GM12892 (cell line): ENCODE measurements at regions not wholly inside any gene's neighbourhood (a gene's known extent, or its start where the extent isn't known, plus 50 kb on each side); places are given as distances from the start of the nearest gene placed in this dataset.

ENCODE experiments used
- POLR2AphosphoS5 ChIP-seq: IDR thresholded peaks from 2 replicates; pipeline ENCODE4 v1.6.1; 2011; ENCODE audit warnings: low read depth, low read length, control low read depth
- TAF1 ChIP-seq: IDR thresholded peaks from 2 replicates; pipeline ENCODE4 v1.6.1; 2011; ENCODE audit warnings: low read depth, mild to moderate bottlenecking, control low read depth, low read length, borderline replicate concordance

DNA sequence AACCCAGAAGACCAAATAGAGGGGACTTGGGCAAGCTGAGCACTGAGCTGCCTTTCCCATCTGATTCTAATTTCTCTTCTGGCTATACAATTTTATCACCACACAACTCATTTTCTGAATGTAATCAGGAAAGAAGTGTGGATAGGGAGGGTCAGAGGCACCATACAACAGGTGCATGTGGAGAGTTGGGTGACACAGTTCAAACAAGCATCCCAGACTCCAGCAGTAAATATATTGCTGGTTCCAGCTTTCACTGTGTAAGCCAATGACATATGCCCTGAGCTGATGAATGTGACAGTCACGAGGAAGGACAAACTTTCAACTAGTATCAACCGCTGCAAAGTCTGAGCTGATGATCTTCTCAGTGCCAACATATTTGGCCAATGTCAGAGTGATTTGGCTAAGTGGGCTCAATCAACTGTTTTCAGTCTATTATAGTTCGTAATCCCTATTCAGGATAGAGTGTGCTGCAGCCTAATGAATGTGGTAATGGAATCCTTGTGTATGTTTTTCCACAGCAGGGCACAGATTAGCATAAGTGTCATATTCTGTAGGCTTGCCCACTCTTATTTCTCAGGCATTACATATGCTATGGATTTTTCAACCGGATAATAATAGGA is 109.9 kb upstream of the MEIS1 start:
- TF ChIP-seq POLR2AphosphoS5 (no peak), TAF1 (no peak)
